K562 (cell line): ENCODE measurements at regions not wholly inside any gene's neighbourhood (a gene's known extent, or its start where the extent isn't known, plus 50 kb on each side); places are given as distances from the start of the nearest gene placed in this dataset.

Experiments
- ATAC-seq: fragments of 200-7000 bp; cut with Tn5 transposase; 3 replicates; pipeline ENCODE4 v1.9.1; 2020; ENCODE audit warnings: moderate library complexity
- BruUV-seq: library from RNA; stranded (reverse); fragments of 400-500 nt; replicated peaks from 2 replicates; lab custom pipeline; 2021; lab: Mats Ljungman, UMichigan
- CTCF ChIA-PET: fragments of 300-600 bp; formaldehyde crosslinking; extraction: SDS; loops from one replicate; lab custom pipeline; 2021; ENCODE audit warnings: low intra/inter-chr PET ratio; lab: Yijun Ruan, JAX
- POLR2A ChIA-PET: fragments of 300-600, 350-650 bp; sonication (Branson Sonifier 250); formaldehyde crosslinking; extraction: SDS; loops from one replicate; lab custom pipeline; 2021; ENCODE audit warnings: antibody characterized with exemption, inconsistent platforms; lab: Yijun Ruan, JAX
- DNase-seq, 4 experiments: peaks; one replicate each; pipeline versions ENCODE4 v3.0.0 to v3.0.0-alpha.2; 2011 to 2018; ENCODE audit warnings: low spot score in 3 of 4, mixed read lengths in 3 of 4; ENCODE audit errors: extremely low read depth in 1 of 4
- FAIRE-seq: peaks from 2 replicates; lab custom pipeline; 2011; peaks lifted over from hg19 to GRCh38; lab: Jason Lieb, UNC
- H2AFZ ChIP-seq: 2 replicates; pipeline ENCODE4 v1.6.0; 2011; ENCODE audit warnings: low read depth, low read length, control low read depth, inconsistent platforms
- H3K27ac ChIP-seq: fragments of 200-600 bp; 3 replicates; pipeline ENCODE4 v1.8.0; 2011; ENCODE audit warnings: low read depth, mild to moderate bottlenecking, control low read depth, inconsistent platforms, low read length, moderate library complexity, mixed read lengths; ENCODE audit errors: extremely low read depth
- H3K27me3 ChIP-seq, 2 experiments: fragments of 300-600 bp in 1 of 2; 2 replicates in 1 of 2; 3 replicates in 1 of 2; pipeline versions ENCODE4 v1.6.0 to v1.8.0; 2011; ENCODE audit warnings: inconsistent platforms in 2 of 2, low read length in 2 of 2, mild to moderate bottlenecking in 1 of 2, mixed read lengths in 1 of 2, moderate library complexity in 1 of 2; ENCODE audit not compliant: control insufficient read depth in 2 of 2, insufficient read depth in 2 of 2
- H3K36me3 ChIP-seq: fragments of 300-600 bp; 3 replicates; pipeline ENCODE4 v1.8.0; 2011; ENCODE audit warnings: mild to moderate bottlenecking, low read length, inconsistent platforms; ENCODE audit not compliant: control insufficient read depth, insufficient read depth
- H3K4me1 ChIP-seq, 2 experiments: fragments of 200-600 bp in 1 of 2; replicated peaks in 1 of 2; 2 replicates in 1 of 2; 3 replicates in 1 of 2; pipeline versions ENCODE4 v1.5.1 to v1.8.0; 2011; ENCODE audit warnings: inconsistent platforms in 2 of 2, low read length in 2 of 2, mild to moderate bottlenecking in 1 of 2, mixed read lengths in 1 of 2, moderate library complexity in 1 of 2; ENCODE audit not compliant: control insufficient read depth in 2 of 2, insufficient read depth in 2 of 2
- H3K4me2 ChIP-seq: 2 replicates; pipeline ENCODE4 v1.6.1; 2011; ENCODE audit warnings: low read length, control low read depth, inconsistent platforms, mixed read lengths; ENCODE audit not compliant: insufficient read depth
- H3K4me3 ChIP-seq: fragments of 200-600 bp; sonication (generic), shearing (Covaris generic); 2 replicates; pipeline ENCODE4 v1.5.1; 2016; ENCODE audit warnings: control low read depth, inconsistent platforms
- H3K79me2 ChIP-seq: fragments of 200-600 bp; 3 replicates; pipeline ENCODE4 v1.8.0; 2011; ENCODE audit warnings: low read length, inconsistent platforms; ENCODE audit not compliant: control insufficient read depth, insufficient read depth
- H3K9ac ChIP-seq, 2 experiments: 2 replicates each; pipeline versions ENCODE4 v1.6.0 to v1.6.1; 2011; ENCODE audit warnings: low read depth in 2 of 2, low read length in 2 of 2, control low read depth in 1 of 2, inconsistent platforms in 1 of 2, mild to moderate bottlenecking in 1 of 2, mixed read lengths in 1 of 2; ENCODE audit not compliant: insufficient read depth in 1 of 2
- H3K9me1 ChIP-seq: one replicate; pipeline ENCODE4 v1.6.0; 2011; ENCODE audit warnings: inconsistent platforms, mild to moderate bottlenecking, low read length, moderate library complexity; ENCODE audit not compliant: control insufficient read depth, insufficient read depth
- H3K9me3 ChIP-seq: replicated peaks from 2 replicates; pipeline ENCODE4 v1.5.1; 2011; ENCODE audit warnings: low read depth, low read length, inconsistent platforms; ENCODE audit not compliant: control insufficient read depth, insufficient read depth
- H4K20me1 ChIP-seq: replicated peaks from 2 replicates; pipeline ENCODE4 v1.6.1; 2011; ENCODE audit warnings: low read length, inconsistent platforms, mixed read lengths; ENCODE audit not compliant: control insufficient read depth, insufficient read depth
- CBFA2T2 ChIP-seq: fragments of 450-650 bp; conservative IDR thresholded peaks from 2 replicates; pipeline ENCODE4 v1.6.1; 2017; ENCODE audit warnings: mild to moderate bottlenecking
- CCAR2 ChIP-seq: fragments of 200-400 bp; formaldehyde crosslinking; IDR thresholded peaks from 2 replicates; pipeline ENCODE4 v1.6.1; 2017; ENCODE audit warnings: mild to moderate bottlenecking, low read depth, low read length
- PCBP1 ChIP-seq: fragments of 200-400 bp; formaldehyde crosslinking; IDR thresholded peaks from 2 replicates; pipeline ENCODE4 v1.6.1; 2018; ENCODE audit warnings: mild to moderate bottlenecking, low read depth, low read length; ENCODE audit not compliant: poor library complexity, severe bottlenecking
- PHB2 ChIP-seq: fragments of 450-650 bp; IDR thresholded peaks from 2 replicates; pipeline ENCODE4 v1.6.1; 2017; ENCODE audit warnings: low read depth
- TAF15 ChIP-seq: fragments of 200-400 bp; formaldehyde crosslinking; IDR thresholded peaks from 2 replicates; pipeline ENCODE4 v1.6.1; 2017; ENCODE audit warnings: mild to moderate bottlenecking, low read depth, low read length, moderate library complexity
- WHSC1 ChIP-seq: IDR thresholded peaks from one replicate; pipeline ENCODE4 v1.6.1; 2012; ENCODE audit warnings: low read length, control low read depth, inconsistent platforms
- ZMIZ1 ChIP-seq, 2 experiments: fragments of 150-350 bp in 1 of 2; IDR thresholded peaks; 2 replicates each; pipeline ENCODE4 v1.6.1; 2012 to 2016; ENCODE audit warnings: low read depth in 2 of 2, low read length in 2 of 2, mild to moderate bottlenecking in 1 of 2, moderate library complexity in 1 of 2
- WGBS: fragments of 100-300 bp; shearing (Covaris generic); methylation state at CpG from one replicate; pipeline ENCODE4 v1.1.6; 2016; ENCODE audit warnings: low coverage, mixed read lengths; ENCODE audit not compliant: insufficient coverage; ENCODE audit errors: missing lambda C conversion rate; 5-methylcytosine and 5-hydroxymethylcytosine counted together
- in situ Hi-C: fragments of 300-500 bp; cut with MboI; formaldehyde crosslinking; loops from 4 replicates; pipeline ENCODE4 v1.15.0; 2018; ENCODE audit warnings: inconsistent platforms, mixed read lengths
- intact Hi-C: fragments of 100-400 bp; cut with micrococcal nuclease; formaldehyde crosslinking; loops from 2 replicates; pipeline ENCODE4 v1.14.2; 2022
- TF ChIP-seq, protein P1 (sequence below): fragments of 250-450 bp; sonication (Bioruptor Pico); IDR thresholded peaks from 2 replicates; pipeline ENCODE4 v1.5.0; 2021

DNA sequence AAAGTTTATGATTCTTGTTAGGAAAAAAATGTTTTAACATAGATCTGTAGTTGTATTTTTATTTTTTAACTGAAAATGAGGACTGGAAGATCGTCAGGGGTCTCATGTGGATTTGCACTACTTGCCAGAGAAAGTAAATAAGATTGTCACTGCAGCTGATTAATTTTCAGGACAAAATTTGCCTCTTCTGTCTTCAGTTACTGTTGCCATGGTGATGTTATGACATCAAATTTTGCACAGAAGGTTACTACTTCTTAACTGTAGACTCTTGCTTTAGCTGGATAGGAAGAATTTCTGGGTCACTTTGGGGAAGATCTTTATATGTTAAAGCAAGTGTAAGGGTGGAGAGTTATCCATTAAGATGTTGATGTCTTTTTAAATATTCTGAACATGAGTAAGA lies 82.2 kb upstream of the WDR72 start:
- Histone ChIP-seq H3K4me2 (no peak overlapping the region), H3K36me3 (no peaks in the 10 kb centered on the region), H3K9me3 (no peaks in the 10 kb centered on the region), H3K9me1 (no peaks in the 10 kb centered on the region), H4K20me1 (no peaks in the 10 kb centered on the region), H3K9ac (no peak overlapping the region), H3K4me1 (no peaks in the 10 kb centered on the region), H3K27me3 (no peaks in the 10 kb centered on the region), H3K27ac (no peak overlapping the region), H3K4me3 (no peak overlapping the region), H3K79me2 (no peaks in the 10 kb centered on the region), H2AFZ (no peak overlapping the region)
- ATAC-seq (no peak), FAIRE-seq (no peak), DNase-seq (no peak)
- intact Hi-C loops (no loop called here), in situ Hi-C loops (no loop called here)
- no TSS peak for BruUV-seq
- TF ChIP-seq PCBP1 (no peak), TAF15 (no peak), CCAR2 (no peak), WHSC1 (no peak), PHB2 (no peak), ZMIZ1 (IDR thresholded peaks at IDR 0.05; ENCODE audit: low read depth in 2 of 2, low read length in 2 of 2) (no peak), CBFA2T2 (no peak)
- TF ChIP-seq, protein P1, sequence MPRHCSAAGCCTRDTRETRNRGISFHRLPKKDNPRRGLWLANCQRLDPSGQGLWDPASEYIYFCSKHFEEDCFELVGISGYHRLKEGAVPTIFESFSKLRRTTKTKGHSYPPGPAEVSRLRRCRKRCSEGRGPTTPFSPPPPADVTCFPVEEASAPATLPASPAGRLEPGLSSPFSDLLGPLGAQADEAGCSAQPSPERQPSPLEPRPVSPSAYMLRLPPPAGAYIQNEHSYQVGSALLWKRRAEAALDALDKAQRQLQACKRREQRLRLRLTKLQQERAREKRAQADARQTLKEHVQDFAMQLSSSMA (CRISPR knock-in tag), result no peak
- WGBS, result 0% methylated on average over 1 of the region's 1 CpG
- ChIA-PET CTCF (no interaction called here), POLR2A (no interaction called here)
